M059J (cell line): ENCODE measurements at regions not wholly inside any gene's neighbourhood (a gene's known extent, or its start where the extent isn't known, plus 50 kb on each side); places are given as distances from the start of the nearest gene placed in this dataset.
A peak's percentile ranks its signal among the peaks of the same experiment; 100 is the strongest.

Experiments used
- DNase-seq: peaks from one replicate; pipeline ENCODE4 v3.0.0-alpha.2; 2012; ENCODE audit warnings: low read depth

- no peak for DNase-seq
Observed at GRCh38 chr1:194175251-194175650, 988.8 kb upstream of the B3GALT2 start.

- DNase-seq: no peak
Observed at GRCh38 chr1:194174528-194174927, 988.1 kb upstream of the B3GALT2 start.

GRCh38 chr1:194171596-194171995 lies 985.2 kb upstream of the B3GALT2 start:
- no peak for DNase-seq

- no peak for DNase-seq
Observed at GRCh38 chr1:194167956-194168640, 981.7 kb upstream of the B3GALT2 start.

GRCh38 chr1:194164755-194165154 lies 978.3 kb upstream of the B3GALT2 start:
- no peak for DNase-seq

- DNase-seq: no peak
Observed at GRCh38 chr1:194161591-194161990, 975.2 kb upstream of the B3GALT2 start.

GRCh38 chr1:194159941-194160340 lies 973.5 kb upstream of the B3GALT2 start:
- DNase-seq: peak; percentile 5

- DNase-seq: no peak
Observed at GRCh38 chr1:194155962-194156361, 969.5 kb upstream of the B3GALT2 start.

GRCh38 chr1:194151056-194151455 lies 964.6 kb upstream of the B3GALT2 start:
- no peak for DNase-seq

- no peak for DNase-seq
Observed at GRCh38 chr1:194150242-194150641, 963.8 kb upstream of the B3GALT2 start.

GRCh38 chr1:194133152-194133551 lies 946.7 kb upstream of the B3GALT2 start:
- no peak for DNase-seq

GRCh38 chr1:194118086-194118485 lies 931.7 kb upstream of the B3GALT2 start:
- DNase-seq: no peak

- peak; percentile 5 for DNase-seq
Observed at GRCh38 chr1:194117582-194117981, 931.2 kb upstream of the B3GALT2 start.

GRCh38 chr1:194114288-194114687 lies 927.9 kb upstream of the B3GALT2 start:
- DNase-seq: no peak

GRCh38 chr1:194105381-194105780 lies 919.0 kb upstream of the B3GALT2 start:
- DNase-seq: no peak

- no peak for DNase-seq
Observed at GRCh38 chr1:194104247-194104844, 917.9 kb upstream of the B3GALT2 start.

GRCh38 chr1:194103516-194104246 lies 917.3 kb upstream of the B3GALT2 start:
- no peak for DNase-seq

GRCh38 chr1:194103101-194103500 lies 916.7 kb upstream of the B3GALT2 start:
- DNase-seq: no peak

- peak; percentile 15 for DNase-seq
Observed at GRCh38 chr1:194102607-194103006, 916.2 kb upstream of the B3GALT2 start.

GRCh38 chr1:194084755-194085154 lies 898.3 kb upstream of the B3GALT2 start:
- no peak for DNase-seq

- DNase-seq: no peak
Observed at GRCh38 chr1:194081444-194081843, 895.0 kb upstream of the B3GALT2 start.

GRCh38 chr1:194080826-194081225 lies 894.4 kb upstream of the B3GALT2 start:
- no peak for DNase-seq

- no peak for DNase-seq
Observed at GRCh38 chr1:194078765-194079164, 892.4 kb upstream of the B3GALT2 start.
